Heart left ventricle (tissue), 16 donors: ENCODE measurements at regions not wholly inside any gene's neighbourhood (a gene's known extent, or its start where the extent isn't known, plus 50 kb on each side); places are given as distances from the start of the nearest gene placed in this dataset.

Source experiments
- ATAC-seq, 4 donors: fragments of 200-7000 bp; cut with Tn5 transposase; one replicate each; pipeline ENCODE4 v1.9.1; 2020 to 2022; ENCODE audit warnings: moderate library complexity in 4 of 4, mild to moderate bottlenecking in 3 of 4, moderate number of reproducible peaks in 1 of 4
- DNase-seq, 5 donors: peaks; one replicate each; pipeline ENCODE4 v3.0.0-alpha.2; 2020
- H3K27ac ChIP-seq, 12 donors: fragments of 200-600 bp; sonication (generic) in 4 of 12; one replicate each; pipeline versions ENCODE4 v1.5.0 to v1.8.0; 2016 to 2022; ENCODE audit warnings: mild to moderate bottlenecking in 2 of 12
- H3K27me3 ChIP-seq, 9 donors: fragments of 200-600 bp; sonication (generic) in 2 of 9; one replicate each; pipeline versions ENCODE4 v1.5.1 to v1.8.0; 2016 to 2022; ENCODE audit warnings: mild to moderate bottlenecking in 3 of 9
- H3K36me3 ChIP-seq, 9 donors: fragments of 200-600 bp; sonication (generic) in 2 of 9; one replicate each; pipeline versions ENCODE4 v1.5.0 to v1.8.0; 2018 to 2022; ENCODE audit warnings: mild to moderate bottlenecking in 2 of 9
- H3K4me1 ChIP-seq, 12 donors: fragments of 200-600 bp; sonication (generic) in 4 of 12; one replicate each; pipeline versions ENCODE4 v1.5.0 to v1.8.0; 2016 to 2022; ENCODE audit warnings: mild to moderate bottlenecking in 3 of 12
- H3K4me3 ChIP-seq, 12 donors: fragments of 200-600 bp; sonication (generic) in 4 of 12; one replicate each; pipeline versions ENCODE4 v1.5.0 to v1.8.0; 2017 to 2022; ENCODE audit warnings: mild to moderate bottlenecking in 9 of 12, moderate library complexity in 4 of 12
- H3K9me3 ChIP-seq, 12 donors: fragments of 200-600 bp; sonication (generic) in 4 of 12; one replicate each; pipeline versions ENCODE4 v1.5.0 to v1.8.0; 2016 to 2022; ENCODE audit warnings: mild to moderate bottlenecking in 1 of 12
- POLR2A ChIP-seq, 2 donors: fragments of 450-650 bp; IDR thresholded peaks; one replicate each; pipeline ENCODE4 v1.6.1; 2017; ENCODE audit warnings: antibody characterized with exemption in 2 of 2, mild to moderate bottlenecking in 2 of 2, moderate library complexity in 2 of 2
- WGBS, 4 donors: extraction: QIAGEN DNeasy Blood & Tissue Kit in 2 of 4; methylation state at CpG; one replicate each; pipeline versions ENCODE4 v1.1.5 to v1.1.7; 2013 to 2018; 5-methylcytosine and 5-hydroxymethylcytosine counted together
- intact Hi-C, 10 donors: fragments of 100-400 bp; cut with DNase I; formaldehyde crosslinking; loops; one replicate each; pipeline versions ENCODE4 v1.11.1 to v1.14.2; 2022
- TF ChIP-seq, protein P1 (sequence below), 12 donors: fragments of 200-600 bp; sonication (generic) in 4 of 12; IDR thresholded peaks; one replicate each; pipeline versions ENCODE4 v1.5.0 to v1.8.0; 2018 to 2022; ENCODE audit warnings: antibody characterized with exemption in 12 of 12, mild to moderate bottlenecking in 5 of 12
- donor health status: ischemic (EF 13 %, LVEDD 7.1; RV severe dilation, severe dysfunction).
- donor health status: healthy with polysubstance abuse.
- donor health status: DM: no; HTN: yes; CAD: no.
- donor health status: DM: no; HTN: no; CAD: no.
- donor health status: ischemic (EF 25% LVEDD 6.9; RV normal size, moderate dysfunction).
- donor health status: ischemic (EF 25% LVEDD 5.7; RV mildly dilated, moderate dysfunction).
- donor health status: healthy.
- donor health status: DM: yes; HTN: yes; CAD: no.
- donor health status: ischemic (EF 35%, LVEDD 5.7; RV mildly dilated, moderate dysfunction).
- donor health status: nonischemic (EF 11% LVEDD 7.7; RV severe dilation, severe dysfunction).
- donor health status: DM: yes; HTN: yes; CAD: no.
- donor health status: PGD.
- donor health status: ischemic (EF 29% LVEDD 5.4; RV normal size, mild dysfunction).
- donor health status: nonischemic (EF 23%, LVEDD 6.1; RV moderate dilation, normal function).

DNA sequence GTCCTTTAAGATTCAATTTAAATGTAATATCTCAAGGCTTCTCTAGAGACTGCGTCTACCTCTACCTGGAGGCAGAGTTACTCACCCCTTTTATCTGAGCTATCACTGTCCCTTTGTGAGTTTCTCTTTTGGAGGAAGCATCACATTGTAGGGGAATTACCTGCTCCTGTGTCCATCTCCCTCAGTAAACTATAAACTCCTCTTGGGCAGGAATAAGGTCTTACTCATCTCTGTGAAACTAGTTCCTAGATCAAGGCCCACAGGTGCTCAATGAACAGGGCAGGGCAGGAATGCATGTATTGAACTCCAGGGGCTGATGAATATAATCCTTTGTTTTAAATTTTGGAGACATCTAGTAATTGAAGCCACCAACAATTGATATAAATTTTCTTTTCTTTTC lies 139.8 kb upstream of the ERCC6L2 start:
- H3K4me1 ChIP-seq: peaks cover 0 to 5% (median 0%) of the 10 kb centered on the region in 12 donors
- intact Hi-C loops: loop anchor here in 1 of 10 donors (10.0 kb wide), 1 partner anchor 319 kb away; no protein-coding TSS in a partner anchor
- WGBS, 4 donors: 95 to 98% (median 97%) methylated on average over 1 of the region's 1 CpG
- no peak for DNase-seq
- no peak overlapping the region for H3K4me3 ChIP-seq
- H3K27ac ChIP-seq: no peak overlapping the region
- no peak for ATAC-seq
- no peaks in the 10 kb centered on the region for H3K9me3 ChIP-seq
- no peaks in the 10 kb centered on the region for H3K36me3 ChIP-seq
- H3K27me3 ChIP-seq: peaks cover 0 to 3% (median 0%) of the 10 kb centered on the region in 9 donors
- TF ChIP-seq, protein P1, sequence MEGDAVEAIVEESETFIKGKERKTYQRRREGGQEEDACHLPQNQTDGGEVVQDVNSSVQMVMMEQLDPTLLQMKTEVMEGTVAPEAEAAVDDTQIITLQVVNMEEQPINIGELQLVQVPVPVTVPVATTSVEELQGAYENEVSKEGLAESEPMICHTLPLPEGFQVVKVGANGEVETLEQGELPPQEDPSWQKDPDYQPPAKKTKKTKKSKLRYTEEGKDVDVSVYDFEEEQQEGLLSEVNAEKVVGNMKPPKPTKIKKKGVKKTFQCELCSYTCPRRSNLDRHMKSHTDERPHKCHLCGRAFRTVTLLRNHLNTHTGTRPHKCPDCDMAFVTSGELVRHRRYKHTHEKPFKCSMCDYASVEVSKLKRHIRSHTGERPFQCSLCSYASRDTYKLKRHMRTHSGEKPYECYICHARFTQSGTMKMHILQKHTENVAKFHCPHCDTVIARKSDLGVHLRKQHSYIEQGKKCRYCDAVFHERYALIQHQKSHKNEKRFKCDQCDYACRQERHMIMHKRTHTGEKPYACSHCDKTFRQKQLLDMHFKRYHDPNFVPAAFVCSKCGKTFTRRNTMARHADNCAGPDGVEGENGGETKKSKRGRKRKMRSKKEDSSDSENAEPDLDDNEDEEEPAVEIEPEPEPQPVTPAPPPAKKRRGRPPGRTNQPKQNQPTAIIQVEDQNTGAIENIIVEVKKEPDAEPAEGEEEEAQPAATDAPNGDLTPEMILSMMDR (IDR thresholded peaks at IDR 0.05): no peak
- no peak for TF ChIP-seq POLR2A (IDR thresholded peaks at IDR 0.05)

DNA sequence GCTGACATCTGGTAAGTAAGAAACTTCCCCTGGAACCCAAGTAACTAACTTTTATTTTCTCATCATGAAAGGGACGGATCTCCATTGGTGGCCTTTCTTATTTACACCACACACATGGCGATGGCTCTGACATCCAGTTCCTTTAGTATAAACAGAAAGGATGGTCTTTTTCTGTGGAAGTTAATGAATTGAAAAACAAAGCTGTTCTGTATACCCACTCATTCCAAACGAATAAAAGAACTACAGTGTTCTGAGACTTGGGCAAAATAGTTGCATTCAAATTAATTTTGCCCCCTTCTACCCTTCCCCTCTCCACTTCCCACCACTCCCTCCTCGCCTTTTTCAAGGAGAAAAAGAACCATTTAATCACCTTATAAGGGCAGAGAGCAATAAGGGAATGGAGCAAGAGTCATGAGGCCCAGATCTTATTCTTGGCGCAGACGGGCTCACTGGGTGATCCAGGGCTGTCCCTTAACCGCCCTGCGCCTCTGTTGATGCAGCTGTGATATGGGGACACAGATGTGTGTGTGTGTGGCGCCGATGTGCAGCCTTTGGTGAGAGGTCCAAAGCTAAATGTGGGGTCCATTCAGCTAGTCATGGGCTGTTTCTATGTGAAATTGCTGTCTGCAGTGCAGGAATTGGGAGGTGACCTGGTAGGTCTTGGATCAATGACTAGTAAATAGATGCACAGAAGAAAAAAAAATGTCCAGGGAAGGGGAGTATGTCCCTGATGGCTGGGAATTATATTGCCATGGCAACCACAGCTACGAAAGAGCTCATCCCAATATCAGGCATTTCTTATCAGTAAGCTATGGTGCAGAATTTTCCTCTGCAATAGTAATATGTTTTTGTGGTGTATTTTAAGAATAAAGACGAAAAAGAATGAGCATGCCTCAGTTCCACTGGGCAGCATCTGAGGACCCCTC lies 141.5 kb upstream of the ERCC6L2 start:
- H3K4me3 ChIP-seq: no peak overlapping the region
- peaks cover 0 to 3% (median 0%) of the 10 kb centered on the region in 9 donors for H3K27me3 ChIP-seq
- H3K27ac ChIP-seq: no peak overlapping the region
- no peak for DNase-seq
- no peak for ATAC-seq
- TF ChIP-seq, protein P1 (IDR thresholded peaks at IDR 0.05): no peak
- TF ChIP-seq POLR2A (IDR thresholded peaks at IDR 0.05): no peak
- no peaks in the 10 kb centered on the region for H3K9me3 ChIP-seq
- H3K36me3 ChIP-seq: no peaks in the 10 kb centered on the region
- intact Hi-C loops: loop anchor here in 1 of 10 donors (10.0 kb wide), 1 partner anchor 321 kb away; no protein-coding TSS in a partner anchor
- peaks cover 0 to 5% (median 0%) of the 10 kb centered on the region in 12 donors for H3K4me1 ChIP-seq
- WGBS, 4 donors: 83 to 92% (median 87%) methylated on average over 12 of the region's 12 CpGs

DNA sequence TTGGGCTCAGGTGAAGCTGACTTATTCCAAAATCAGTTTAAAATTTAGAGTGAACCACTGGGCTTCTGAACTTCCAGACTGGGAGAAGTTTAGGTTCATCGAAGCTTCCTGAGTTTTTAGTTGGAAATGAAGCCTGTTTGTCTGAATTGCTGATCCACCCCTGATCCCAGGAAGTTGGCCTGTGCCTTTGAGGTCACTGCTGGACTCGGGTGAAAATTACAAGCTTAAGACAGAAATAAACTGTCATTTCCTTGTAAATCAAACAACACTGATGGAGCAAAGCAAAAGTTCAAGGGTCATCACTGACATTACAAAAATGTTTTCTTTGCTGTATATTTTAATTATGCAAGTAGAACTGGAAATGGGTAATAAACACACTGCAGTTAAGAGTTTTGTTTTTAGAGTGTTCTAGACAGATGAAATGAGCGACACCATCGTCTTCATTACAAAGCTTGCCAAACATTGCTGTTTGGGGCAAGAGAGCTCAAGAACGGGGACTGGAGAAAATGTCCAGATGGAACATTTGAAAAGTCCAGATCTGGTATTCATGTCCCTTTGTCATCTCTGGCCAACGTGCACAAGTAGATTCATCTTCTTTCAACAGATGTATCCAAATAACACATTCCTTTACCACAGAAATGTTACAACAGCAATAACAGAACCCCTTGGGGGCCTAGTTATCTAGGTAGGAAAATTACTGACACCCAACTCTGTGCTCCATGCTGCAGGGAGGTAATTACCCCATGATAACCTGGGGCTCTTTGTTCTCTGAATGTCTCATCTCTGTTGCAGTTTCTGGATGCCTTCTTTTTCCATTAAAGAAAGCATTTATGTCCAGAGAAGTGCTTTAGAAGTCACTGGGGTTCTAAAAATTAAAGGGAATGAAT lies 142.4 kb upstream of the ERCC6L2 start:
- Histone ChIP-seq H3K27me3 (peaks cover 0 to 3% (median 0%) of the 10 kb centered on the region in 9 donors), H3K4me1 (peaks cover 0 to 5% (median 0%) of the 10 kb centered on the region in 12 donors), H3K27ac (no peak overlapping the region), H3K4me3 (no peak overlapping the region), H3K36me3 (no peaks in the 10 kb centered on the region), H3K9me3 (no peaks in the 10 kb centered on the region)
- TF ChIP-seq POLR2A (IDR thresholded peaks at IDR 0.05): no peak
- TF ChIP-seq, protein P1 (IDR thresholded peaks at IDR 0.05): no peak
- intact Hi-C loops: loop anchor here in 1 of 10 donors (10.0 kb wide), 1 partner anchor 322 kb away; no protein-coding TSS in a partner anchor
- ATAC-seq (no peak), DNase-seq (no peak)
- WGBS, 4 donors: 62 to 77% (median 66%) methylated on average over 6 of the region's 6 CpGs
